Renal pelvis (tissue), 1 donor: ENCODE measurements at regions not wholly inside any gene's neighbourhood (a gene's known extent, or its start where the extent isn't known, plus 50 kb on each side); places are given as distances from the start of the nearest gene placed in this dataset.
"Not testable (repeated sequence)": the region's sequence is repeated elsewhere in the genome, so short reads cannot be mapped to it uniquely, and the experiment has no call there.

Experiments used
- DNase-seq: peaks from one replicate; pipeline ENCODE4 v3.0.0-alpha.2; 2013

DNA sequence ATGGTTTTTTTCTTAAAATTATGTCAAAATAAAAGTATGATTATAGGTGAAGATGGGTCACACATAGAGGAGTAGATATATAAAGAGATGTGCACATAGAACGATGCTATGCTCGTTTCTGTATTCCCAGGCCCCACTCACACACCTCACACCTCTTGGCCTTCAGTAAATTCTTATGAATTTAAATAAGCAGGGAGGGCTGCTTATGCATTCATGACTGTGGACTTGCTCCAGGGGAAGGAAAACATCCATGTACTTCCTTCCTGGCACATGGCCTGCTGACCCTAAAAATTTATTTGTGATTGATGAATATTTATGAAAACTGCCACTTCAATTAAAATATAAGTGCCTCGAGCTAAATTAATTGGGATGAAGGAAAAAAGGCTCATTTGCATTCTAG is 1306.7 kb upstream of the TMEM132C start:
- no peak for DNase-seq

DNA sequence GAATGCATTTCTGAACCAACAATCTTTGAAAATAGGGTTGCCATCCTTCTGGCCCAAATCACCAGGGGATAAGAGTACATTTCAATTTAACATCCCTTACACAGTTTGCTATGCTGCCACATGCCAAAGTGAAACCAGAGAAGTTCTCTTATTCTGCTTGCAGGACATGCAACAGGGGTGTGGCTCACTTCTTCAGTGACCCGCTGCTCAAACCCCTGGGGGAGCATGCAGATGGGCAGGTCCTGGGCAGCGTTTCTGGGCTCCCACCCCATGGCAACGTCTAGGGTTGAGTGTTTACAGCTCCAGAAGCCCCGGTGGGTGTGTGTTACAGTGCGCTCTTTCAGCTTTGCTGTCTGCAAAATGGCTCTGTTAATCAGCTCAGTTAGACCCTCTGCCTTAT is 1306.3 kb upstream of the TMEM132C start:
- DNase-seq = no peak

DNA sequence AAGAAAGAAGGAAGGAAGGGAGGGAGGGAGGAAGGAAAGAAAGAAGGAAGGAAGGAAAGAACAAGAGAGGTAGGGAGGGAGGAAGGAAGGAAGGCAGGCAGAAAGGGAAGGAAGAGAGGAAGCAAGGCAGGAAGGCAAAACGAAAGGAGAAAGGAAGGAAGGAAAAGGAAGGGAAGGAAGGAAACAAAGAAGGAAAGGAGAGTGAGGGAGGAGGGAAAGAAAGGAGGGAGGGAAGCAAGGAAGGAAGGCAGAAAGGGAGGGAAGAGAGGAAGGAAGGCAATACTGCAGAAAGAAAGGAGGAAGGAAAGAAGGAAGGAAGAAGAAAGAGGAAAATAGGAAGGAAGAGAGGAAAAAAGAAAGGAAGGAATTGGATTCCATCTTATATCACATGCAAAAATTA is 1303.1 kb upstream of the TMEM132C start:
- DNase-seq = no peak

DNA sequence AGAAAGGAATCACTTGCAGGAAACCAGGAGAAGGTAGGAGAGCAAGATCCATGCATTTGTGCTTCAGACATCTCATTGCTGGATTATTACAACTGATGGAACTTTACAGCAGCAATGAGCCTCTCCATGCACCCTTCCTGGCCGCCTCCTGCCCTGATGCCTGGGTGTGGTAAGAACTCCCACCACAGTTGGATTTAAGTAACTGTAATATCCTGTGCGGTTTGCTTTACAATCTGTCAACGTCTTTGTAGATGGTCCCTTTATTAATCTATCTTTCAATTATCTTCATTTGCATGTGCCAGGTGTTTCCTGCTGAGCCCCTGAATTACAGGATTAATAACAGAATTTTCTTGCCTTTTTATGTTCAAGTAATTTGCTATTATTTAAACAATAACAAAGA is 1300.5 kb upstream of the TMEM132C start:
- no peak for DNase-seq

DNA sequence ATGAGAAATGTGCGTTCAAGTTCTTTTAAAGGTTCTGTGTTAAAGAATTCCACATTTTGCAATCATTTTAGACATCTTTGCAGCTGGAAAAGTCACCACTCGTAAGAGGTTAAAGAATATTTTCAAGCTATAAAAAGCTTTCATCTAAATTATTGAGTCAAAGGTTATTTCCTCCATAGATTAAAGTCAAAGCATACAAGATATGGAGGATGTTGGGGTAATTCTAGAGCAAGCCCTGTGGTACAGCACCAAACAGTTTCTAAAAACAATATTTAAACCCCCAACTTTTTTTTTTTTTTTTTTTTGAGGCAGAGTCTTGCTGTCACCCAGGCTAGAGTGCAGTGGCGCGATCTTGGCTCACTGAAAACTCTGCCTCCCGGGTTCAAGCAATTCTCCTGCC is 1299.8 kb upstream of the TMEM132C start:
- DNase-seq = no peak

DNA sequence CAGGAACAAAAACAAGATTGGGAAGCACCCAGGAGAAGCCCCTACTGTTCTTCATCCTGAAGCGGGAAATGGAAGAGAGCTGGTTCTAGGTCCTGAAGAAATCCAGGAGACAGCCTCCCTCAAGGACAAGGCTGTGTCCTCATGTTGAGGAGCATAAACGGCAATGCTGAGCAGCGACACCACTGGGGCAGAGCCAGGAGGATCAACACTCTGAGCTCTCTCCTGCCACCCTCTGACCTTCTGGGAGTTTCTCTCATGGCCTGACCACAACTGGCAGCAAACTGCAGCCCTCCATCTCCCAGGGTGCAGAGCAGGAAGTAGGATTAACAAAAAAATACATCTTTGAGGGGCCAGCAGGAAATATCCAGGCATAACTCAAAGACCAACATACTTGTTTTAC is 1292.2 kb upstream of the TMEM132C start:
- no peak for DNase-seq

DNA sequence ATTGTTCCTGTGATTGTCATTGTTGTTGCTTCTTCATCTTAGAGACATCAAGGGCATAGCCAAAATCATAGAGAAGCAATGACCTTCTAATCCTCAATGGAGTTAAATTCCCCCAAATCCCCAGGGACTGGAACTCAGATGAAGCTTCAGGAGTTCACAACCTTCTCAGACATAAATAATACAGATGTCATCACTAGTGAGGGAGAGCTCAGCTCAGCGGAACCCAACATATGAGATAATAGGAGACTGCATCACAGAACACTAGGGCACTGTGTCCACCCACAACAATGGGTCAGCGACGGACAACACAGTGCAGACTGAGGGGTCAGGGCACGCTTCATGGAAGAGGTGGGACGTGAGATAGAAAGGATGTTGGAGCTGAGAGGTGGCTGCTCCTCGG is 1290.4 kb upstream of the TMEM132C start:
- DNase-seq = no peak

DNA sequence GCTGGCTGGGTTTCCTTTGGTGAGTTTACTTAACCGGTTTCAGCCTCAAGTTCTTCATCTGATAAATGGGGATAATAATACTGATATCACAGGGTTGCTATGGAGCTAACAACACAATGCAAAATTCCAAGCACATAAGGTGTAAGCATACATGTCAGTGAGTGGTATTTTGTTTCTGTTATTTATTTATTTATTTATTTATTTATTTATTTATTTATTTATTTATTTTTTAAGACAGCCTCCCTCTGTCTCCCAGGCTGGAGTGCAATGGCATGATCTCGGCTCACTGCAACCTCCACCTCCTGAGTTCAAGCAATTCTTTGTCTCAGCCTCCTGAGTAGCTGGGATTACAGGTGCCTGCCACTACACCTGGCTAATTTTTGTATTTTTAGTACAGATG is 1287.4 kb upstream of the TMEM132C start:
- not testable (repeated sequence) for DNase-seq

DNA sequence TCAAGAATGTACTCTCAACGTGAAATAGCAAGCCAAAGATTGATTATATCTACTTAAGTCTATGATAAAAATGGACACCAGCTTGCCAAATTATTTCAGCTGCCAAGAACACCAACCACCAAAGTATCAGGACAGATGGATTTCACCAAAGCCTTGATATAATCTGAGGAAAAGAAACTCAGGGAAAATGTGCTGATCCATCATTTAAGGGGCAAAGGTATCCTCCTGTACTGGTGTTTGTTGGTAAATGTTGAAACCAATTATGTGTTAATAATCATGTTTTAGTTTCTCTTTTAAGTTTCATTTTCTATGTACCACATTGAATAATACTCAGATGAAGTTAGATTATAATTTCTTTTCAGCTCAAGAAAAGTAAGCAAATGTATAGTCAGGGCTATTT is 1284.3 kb upstream of the TMEM132C start:
- DNase-seq = no peak

DNA sequence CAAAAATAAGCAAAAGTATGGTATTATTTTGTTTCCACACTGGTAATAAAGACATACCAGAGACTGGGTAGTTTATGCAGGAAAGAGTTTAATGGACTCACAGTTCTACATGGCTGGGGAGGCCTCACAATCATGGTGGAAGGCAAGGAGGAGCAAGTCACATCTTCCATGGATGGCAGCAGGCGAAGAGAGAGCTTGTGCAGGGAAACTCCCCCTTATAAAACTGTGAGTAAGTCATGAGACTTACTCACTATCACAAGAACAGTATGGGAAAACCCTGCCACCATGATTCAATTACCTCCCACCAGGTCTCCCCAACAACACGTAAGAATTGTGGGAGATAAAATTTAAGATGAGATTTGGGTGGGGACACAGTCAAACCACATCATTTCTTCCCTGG is 1283.2 kb upstream of the TMEM132C start:
- DNase-seq = not testable (repeated sequence)

DNA sequence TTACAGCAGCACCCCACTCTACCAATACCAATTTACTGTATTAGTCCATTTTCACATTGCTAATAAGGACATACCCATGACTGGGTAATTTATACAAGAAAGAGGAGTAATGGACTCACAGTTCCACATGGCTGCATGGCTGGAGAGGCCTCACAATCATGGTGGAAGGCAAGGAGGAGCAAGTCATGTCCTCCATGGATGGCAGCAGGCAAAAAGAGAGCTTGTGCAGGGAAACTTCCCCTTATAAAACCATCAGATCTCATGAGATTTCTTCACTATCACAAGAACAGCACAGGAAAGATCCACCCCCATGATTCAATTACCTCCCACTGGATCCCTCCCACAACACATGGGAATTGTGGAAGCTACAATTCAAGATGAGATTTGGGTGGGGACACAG is 1281.3 kb upstream of the TMEM132C start:
- not testable (repeated sequence) for DNase-seq

DNA sequence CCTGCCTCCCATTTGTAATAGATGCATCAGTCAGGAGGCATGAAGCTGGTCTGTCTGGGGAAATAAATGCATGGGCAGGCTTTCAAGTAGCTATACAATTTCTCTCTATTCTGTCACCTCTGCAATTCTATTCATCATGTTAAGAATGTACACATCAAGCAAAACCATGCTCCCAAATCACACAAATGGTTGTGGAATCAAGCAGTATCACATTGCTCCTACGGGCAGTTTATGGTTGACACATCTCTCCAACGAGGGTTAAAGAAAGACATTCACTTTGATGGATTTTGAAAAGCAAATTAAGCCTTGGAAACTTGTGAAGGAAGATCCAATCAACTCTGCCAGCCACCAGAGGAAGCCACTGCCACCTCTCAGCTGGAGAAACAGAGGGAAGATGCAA is 1277.4 kb upstream of the TMEM132C start:
- DNase-seq = no peak

DNA sequence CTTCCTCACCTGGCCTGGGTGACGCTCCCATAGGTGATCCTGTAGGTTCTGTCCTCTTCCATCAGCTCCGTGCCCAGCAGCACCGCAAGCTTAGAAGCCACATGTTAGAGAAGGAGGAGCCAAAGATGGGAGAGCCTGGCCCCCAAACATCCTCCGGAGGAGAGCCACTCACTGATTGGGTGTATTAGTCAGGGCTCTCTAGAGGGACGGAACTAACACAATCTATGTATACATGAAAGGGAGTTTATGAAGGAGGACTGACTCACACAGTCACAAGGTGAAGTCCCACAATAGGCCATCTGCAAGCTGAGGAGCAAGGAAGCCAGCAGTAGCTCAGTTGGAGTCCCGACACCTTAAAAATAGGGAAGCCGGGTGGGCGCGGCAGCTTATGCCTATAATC is 1273.1 kb upstream of the TMEM132C start:
- DNase-seq = no peak

DNA sequence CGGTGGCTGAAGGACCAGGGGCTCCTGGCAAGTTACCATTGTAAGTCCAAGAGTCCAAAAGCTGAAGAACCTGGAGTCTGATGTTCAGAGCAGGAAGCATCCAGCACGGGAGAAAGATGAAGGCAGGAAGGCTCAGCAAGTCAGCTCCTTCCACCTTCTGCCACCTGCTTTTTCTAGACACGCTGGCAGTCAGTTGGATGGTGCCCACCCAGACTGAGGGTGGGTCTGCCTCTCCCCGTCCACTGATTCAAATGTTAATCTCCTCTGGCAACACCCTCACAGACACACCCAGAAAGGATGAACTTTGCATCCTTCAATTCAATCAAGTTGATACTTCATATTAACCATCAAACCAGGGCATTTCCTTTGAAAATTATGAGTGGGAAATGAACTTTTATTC is 1272.4 kb upstream of the TMEM132C start:
- DNase-seq = no peak

DNA sequence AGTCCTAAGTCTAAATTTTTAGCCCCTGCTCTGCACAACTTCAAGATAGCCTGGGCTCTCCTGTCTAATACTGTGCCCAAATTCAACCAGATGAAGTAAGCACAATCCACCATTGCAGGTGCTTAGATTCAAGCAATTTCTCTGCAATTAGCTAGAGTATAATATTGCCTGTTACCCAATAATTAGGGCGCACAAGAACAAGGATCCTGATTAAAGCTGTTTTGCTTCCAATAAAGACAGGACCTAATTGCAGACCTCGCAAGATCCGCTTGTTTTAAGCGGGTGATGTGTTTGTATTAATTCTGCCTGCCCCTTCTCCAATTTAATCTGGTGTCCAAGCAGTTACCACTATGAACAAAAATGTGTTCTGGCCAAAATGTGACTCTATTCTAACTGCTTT is 1268.9 kb upstream of the TMEM132C start:
- no peak for DNase-seq

DNA sequence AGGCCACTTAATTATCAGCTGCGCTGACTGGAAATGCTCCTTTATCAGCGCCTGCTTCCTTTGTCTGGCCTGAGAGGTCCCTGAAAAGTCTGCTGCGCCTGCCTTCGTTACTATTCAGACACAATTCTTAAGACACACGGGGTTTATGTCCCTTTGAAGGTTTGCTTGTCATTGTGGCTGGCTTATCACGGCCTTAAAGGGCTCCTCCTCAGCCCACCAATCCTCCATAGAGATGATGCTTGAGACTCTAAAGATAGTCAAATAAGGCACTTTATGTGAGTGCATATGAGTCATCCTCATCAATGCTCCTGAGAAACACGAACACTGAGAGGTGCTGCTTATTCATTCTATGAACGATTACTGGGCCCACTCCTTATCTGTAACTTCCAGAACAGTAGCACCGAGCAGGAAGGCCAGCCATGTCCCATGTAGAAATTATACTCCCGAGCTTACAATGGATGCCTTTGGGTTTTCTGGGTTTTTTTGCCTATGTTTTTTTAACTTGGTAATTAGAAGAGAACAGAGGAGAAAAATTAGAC is 1268.2 kb upstream of the TMEM132C start:
- DNase-seq = no peak

DNA sequence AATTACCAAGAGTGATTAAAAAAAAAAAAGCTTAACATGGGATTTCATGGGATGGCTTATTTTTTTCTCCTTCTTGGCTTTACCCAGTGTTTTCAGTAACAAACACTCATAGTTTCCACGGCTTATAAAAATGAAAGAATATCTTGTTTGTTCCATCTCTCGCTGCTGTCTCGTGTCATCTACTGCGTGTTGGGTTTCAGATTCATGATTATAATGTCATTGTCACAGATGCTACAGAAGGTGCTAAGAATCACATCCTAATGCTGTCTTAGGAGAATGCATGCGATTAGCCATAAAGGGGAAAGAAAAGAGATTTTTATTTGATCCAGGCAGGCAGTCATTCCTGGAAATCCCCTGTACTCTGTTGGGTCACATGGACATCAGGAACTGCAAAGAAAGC is 1267.6 kb upstream of the TMEM132C start:
- DNase-seq = no peak

DNA sequence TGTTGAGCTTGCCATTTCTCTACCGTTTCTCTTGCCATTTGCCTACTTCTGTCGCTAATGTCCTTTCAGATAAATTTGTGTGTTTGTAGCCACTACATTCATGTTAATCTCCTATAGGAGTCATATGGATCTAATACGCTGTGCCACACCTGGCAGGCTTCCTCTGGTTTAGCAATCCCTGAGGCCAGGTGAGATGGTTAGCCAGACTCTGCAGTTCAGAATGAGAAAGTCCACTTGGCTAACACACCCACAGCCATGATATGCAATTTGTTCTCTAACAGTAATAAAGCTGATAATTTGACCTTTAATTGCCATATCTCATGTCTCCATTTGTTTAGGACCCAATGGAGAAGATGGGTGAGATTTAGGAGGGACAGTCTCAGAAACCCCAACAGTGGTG is 1261.6 kb upstream of the TMEM132C start:
- no peak for DNase-seq

DNA sequence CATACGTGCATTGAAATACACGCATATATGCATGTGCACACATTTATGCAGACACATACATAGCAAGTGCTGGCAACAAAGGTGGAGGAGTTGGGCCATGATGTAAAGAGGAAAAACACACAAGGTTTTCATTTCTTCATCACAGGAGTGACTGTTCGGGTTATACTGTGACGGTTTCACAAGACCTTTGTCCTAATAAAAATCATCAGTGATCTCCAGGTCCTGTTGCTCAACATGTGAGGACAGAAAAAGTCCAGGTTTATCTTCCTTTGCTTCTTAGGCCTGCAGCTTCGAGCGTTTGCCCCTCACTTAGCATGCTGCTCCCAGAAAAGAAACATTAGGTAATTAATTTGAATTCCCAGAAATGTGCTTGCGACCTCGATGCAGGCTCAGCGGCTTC is 1260.0 kb upstream of the TMEM132C start:
- DNase-seq = no peak

DNA sequence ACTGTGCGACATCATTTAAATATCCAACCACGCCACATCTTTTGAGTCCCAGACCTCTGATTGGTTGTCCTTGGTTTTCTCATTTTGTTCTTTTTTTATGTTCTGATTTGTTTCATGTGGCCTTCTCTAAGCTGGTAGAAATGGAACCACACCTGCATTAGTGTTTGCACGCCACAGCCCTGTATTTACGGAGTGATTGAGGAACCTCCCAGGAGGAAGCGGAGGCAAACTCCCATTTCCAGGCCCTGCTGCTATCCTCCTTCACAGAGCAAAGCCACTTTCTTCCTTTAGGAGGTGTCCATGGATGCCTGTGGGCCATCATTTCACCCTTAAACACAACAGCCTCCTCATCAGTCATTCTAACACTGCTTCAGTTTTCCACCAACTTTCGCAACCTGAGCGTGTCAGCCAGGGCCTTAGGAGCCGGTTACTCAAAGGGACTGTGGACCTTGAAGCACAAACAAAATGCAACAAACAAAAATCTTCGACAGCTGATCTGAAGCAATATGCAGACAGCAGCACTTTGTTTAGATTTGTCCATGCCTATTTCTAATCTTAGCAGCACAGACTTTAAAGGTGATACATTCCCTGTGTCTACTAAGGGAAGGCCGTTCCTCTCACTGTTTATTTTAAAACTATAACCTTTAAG is 1258.1 kb upstream of the TMEM132C start:
- no peak for DNase-seq

DNA sequence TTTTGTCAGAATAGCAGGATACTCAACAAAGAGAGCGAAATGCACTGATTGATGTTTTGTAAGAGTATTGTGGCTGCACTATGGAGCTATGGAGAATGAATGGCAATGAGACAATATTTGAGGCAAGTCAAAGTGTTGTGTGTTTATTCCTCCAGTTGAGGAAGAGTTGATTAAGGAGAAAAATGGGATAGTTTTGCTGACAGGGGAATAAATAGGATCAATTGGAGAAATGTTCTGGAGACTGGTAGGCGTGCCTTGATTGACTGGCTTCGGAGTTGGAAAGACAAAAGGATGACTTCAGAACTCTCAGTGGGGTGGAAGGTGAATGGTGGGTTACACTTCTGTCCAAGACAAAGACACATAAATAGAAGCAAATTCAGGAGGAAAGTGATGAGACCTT is 1254.9 kb upstream of the TMEM132C start:
- no peak for DNase-seq

DNA sequence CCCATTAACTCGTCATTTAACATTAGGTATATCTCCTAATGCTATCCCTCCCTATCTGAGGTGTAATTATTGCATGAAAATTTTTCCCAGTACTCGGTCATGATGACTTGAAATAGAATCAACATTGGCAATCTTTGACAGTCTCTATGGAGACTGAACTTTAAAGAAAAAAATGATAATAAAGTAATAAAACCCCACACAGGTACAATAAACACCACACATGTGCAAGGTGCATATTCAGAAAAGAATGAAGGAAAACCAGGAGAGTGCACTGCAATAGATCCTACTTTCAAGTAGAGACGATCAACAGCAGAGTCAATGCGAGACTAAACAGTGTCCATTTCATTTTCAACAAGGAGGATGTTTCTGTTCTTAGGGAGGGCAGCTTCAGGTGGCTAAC is 1253.8 kb upstream of the TMEM132C start:
- DNase-seq = no peak

DNA sequence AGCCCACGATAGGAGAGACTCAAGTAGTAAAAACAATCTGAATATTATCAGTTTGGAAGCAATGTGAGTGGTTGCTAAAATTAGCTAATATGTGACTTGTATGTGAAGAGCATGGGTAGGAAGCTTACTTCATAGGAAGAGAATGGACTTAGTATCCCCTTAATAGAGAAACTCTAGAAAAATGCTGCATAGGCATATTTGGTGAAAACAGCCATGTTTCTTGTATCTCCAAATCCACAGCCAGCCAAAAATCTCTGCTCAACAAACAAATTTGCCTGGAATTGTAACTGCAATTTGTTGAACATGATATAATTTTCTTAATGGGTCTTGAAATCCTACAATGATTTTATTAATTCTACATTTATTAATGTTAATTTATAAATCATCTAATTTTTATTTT is 1252.9 kb upstream of the TMEM132C start:
- DNase-seq = no peak

DNA sequence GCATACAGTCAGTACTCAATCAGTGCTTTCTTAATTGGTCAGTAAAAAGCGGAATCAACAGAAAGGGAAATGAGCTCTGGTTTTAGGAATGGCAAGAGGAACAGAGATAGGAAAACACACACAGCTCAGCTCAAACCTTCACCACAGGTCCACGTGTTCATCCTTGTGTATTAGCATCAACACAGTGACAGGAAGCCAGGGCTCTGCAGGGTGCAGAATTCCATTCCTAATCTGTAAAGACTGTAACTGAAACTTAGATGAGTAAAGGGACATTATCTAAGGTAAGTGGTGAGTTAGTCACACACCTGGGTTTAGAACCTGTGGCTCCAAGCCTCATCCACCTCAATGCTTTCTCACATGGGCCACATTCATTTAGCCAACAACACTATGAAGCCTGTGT is 1242.2 kb upstream of the TMEM132C start:
- DNase-seq = no peak

DNA sequence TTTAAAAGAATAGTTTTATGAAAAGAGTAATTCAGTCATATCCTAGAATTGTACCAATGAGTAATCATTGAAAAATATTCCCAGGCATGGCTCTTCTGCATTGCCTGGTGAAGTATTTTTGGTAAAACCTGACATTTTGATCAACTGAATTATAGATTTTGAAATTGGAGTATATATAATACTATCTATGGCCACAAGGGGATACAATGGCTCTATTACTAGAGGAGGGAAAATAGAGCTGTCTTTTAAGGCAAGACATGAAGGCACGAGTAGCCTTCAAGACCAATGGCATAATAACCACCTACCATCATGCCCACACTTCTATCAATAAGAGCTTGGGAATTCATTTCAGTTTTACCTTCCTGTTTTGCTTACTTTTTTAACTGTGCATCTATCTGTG is 1241.4 kb upstream of the TMEM132C start:
- DNase-seq = no peak
